Smooth muscle cell (in vitro differentiated cells): ENCODE measurements at regions not wholly inside any gene's neighbourhood (a gene's known extent, or its start where the extent isn't known, plus 50 kb on each side); places are given as distances from the start of the nearest gene placed in this dataset.
"Not testable (repeated sequence)": the region's sequence is repeated elsewhere in the genome, so short reads cannot be mapped to it uniquely, and the experiment has no call there.

Source experiments
- DNase-seq: peaks from one replicate; lab custom pipeline; 2025; ENCODE audit not compliant: unreplicated experiment; lab: John Stamatoyannopoulos, UW
- H2AFZ ChIP-seq: fragments of 200-600 bp; sonication (generic); 2 replicates; pipeline ENCODE4 v1.6.0; 2016; ENCODE audit warnings: antibody characterized with exemption, low read depth, mild to moderate bottlenecking
- H3F3A ChIP-seq: fragments of 200-600 bp; sonication (generic); 2 replicates; pipeline ENCODE4 v1.6.0; 2017; ENCODE audit warnings: antibody characterized with exemption, low read depth
- H3K27ac ChIP-seq: fragments of 200-600 bp; sonication (generic); 2 replicates; pipeline ENCODE4 v1.5.1; 2016; ENCODE audit warnings: low read depth, mild to moderate bottlenecking
- H3K27me3 ChIP-seq: fragments of 200-600 bp; sonication (generic); 2 replicates; pipeline ENCODE4 v1.6.1; 2016; ENCODE audit warnings: low read depth, mild to moderate bottlenecking
- H3K36me3 ChIP-seq: fragments of 200-600 bp; sonication (generic); 2 replicates; pipeline ENCODE4 v1.5.1; 2016; ENCODE audit warnings: low read depth
- H3K4me1 ChIP-seq: fragments of 200-600 bp; sonication (generic); 2 replicates; pipeline ENCODE4 v1.5.1; 2016; ENCODE audit warnings: low read depth
- H3K4me2 ChIP-seq: fragments of 200-600 bp; sonication (generic); 2 replicates; pipeline ENCODE4 v1.6.0; 2016; ENCODE audit warnings: mild to moderate bottlenecking
- H3K4me3 ChIP-seq: fragments of 200-600 bp; sonication (generic); 2 replicates; pipeline ENCODE4 v1.5.1; 2016; ENCODE audit warnings: mild to moderate bottlenecking
- H3K79me2 ChIP-seq: fragments of 200-600 bp; sonication (generic); 2 replicates; pipeline ENCODE4 v1.6.0; 2016; ENCODE audit warnings: low read depth, mild to moderate bottlenecking
- H3K9ac ChIP-seq: fragments of 200-600 bp; sonication (generic); 2 replicates; pipeline ENCODE4 v1.6.0; 2016; ENCODE audit warnings: low read depth
- H3K9me3 ChIP-seq: fragments of 200-600 bp; sonication (generic); replicated peaks from 2 replicates; pipeline ENCODE4 v1.5.1; 2016; ENCODE audit warnings: low read depth
- H4K20me1 ChIP-seq: fragments of 200-600 bp; sonication (generic); 2 replicates; pipeline ENCODE4 v1.6.0; 2016; ENCODE audit warnings: low read depth
- CTCF ChIP-seq: fragments of 200-600 bp; sonication (generic); IDR thresholded peaks from 2 replicates; pipeline ENCODE4 v1.5.1; 2017; ENCODE audit warnings: borderline replicate concordance, mild to moderate bottlenecking, antibody characterized with exemption; ENCODE audit not compliant: insufficient read depth, poor library complexity, severe bottlenecking
- WGBS: methylation state at CpG from one replicate; pipeline ENCODE4 v1.1.7; 2016; ENCODE audit warnings: low lambda C conversion rate; 5-methylcytosine and 5-hydroxymethylcytosine counted together

DNA sequence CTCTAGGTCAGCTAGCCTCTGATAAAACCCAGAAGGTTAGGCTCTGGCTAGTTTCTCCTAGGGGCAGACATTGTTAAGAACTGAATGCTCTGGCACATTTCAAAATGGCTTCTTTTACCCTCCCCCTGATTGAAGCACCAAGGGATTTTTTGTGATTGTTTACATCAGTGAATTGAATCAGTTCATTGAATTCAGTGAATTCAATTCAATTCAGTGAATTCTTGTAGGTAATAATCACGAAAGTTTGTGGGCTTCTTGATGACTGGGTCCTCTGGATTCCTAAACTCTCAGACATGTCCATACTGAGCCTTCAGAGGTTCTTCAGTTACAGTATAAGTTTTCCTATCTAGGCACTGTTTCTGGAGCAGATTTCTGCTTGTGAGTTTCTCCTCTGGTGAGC lies 135.2 kb upstream of the ELAC2 start:
- Histone ChIP-seq H3K4me3 (no peak overlapping the region), H3K79me2 (no peaks in the 10 kb centered on the region), H4K20me1 (no peaks in the 10 kb centered on the region), H3K9ac (no peak overlapping the region), H3K4me2 (peak overlapping the region; percentile 7), H3K36me3 (no peaks in the 10 kb centered on the region), H3K4me1 (no peaks in the 10 kb centered on the region), H3K27me3 (no peaks in the 10 kb centered on the region), H3F3A (no peaks in the 10 kb centered on the region), H2AFZ (peak overlapping the region; percentile 34), H3K27ac (peak overlapping the region; percentile 77), H3K9me3 (no peaks in the 10 kb centered on the region)
- TF ChIP-seq CTCF: no peak
- 67% methylated on average over 1 of the region's 1 CpG for WGBS
- no peak for DNase-seq

DNA sequence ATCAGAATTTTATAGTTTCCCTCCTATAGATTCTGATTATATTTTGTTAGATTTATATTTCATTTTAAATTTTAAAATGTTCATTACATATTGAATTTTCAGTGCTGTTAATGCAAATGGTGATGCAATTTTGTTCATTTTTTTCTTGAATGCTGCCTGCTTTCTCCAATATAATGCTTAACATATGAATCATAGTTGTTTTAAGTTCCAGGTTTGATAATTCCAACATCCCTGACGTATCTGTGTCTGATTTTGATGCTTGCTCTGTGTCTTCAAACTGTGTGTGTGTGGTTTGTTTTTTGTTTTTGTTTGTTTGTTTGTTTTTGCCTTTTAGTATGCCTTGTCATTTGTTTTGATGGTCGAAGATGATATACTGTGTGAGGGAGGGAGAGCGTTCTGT lies 134.7 kb upstream of the ELAC2 start:
- 80% methylated on average over 3 of the region's 3 CpGs for WGBS
- Histone ChIP-seq H3K4me1 (no peaks in the 10 kb centered on the region), H3K36me3 (no peaks in the 10 kb centered on the region), H3K79me2 (no peaks in the 10 kb centered on the region), H3K9ac (no peak overlapping the region), H3K4me2 (no peak overlapping the region), H3K27me3 (peaks cover 4% of the 10 kb centered on the region), H2AFZ (peak overlapping the region; percentile 34), H3K4me3 (no peak overlapping the region), H4K20me1 (no peaks in the 10 kb centered on the region), H3K9me3 (no peaks in the 10 kb centered on the region), H3F3A (no peaks in the 10 kb centered on the region), H3K27ac (peak overlapping the region; percentile 77)
- DNase-seq: no peak
- no peak for TF ChIP-seq CTCF

DNA sequence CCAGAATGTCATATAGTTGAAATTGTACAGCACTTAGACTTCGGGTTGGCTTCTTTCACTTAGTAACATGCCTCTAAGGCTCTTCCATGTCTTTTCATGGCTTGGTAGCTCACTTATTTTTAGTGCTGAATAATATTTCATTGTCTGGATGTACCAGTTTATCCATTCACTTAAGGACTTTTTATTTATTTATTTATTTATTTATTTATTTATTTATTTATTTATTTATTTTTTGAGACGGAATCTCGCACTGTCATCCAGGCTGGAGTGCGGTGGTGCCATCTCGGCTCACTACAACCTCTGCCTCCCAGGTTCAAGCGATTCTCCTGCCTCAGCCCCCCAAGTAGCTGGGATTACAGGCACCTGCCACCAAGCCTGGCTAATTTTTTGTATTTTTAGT lies 132.9 kb upstream of the ELAC2 start:
- 95% methylated on average over 6 of the region's 6 CpGs for WGBS

DNA sequence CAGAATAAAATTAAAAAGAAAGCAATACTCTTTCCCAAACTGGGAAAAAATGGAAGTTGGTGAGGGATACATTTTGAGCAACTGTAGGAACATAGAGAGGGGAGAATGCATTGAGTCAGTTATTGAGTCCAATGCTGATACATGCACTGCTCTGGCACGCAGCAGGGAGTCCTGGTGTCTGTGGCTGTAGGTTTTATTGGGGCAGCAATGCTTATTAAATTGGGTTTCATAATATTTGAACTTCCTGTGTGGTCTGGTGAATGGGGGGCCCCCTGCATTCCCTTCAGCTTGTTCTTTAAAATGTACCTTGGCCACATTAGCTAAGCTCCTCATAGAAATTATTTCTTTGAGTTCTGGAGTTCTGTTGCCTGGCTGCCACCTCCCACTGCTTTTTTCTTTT lies 125.2 kb upstream of the ELAC2 start:
- WGBS: 63% methylated on average over 1 of the region's 1 CpG

More for the DNA sequence above, 132.9 kb upstream of the ELAC2 start:
- DNase-seq, H3K79me2 ChIP-seq, H3K9ac ChIP-seq, H3K4me3 ChIP-seq, H3K27ac ChIP-seq, H3K4me2 ChIP-seq, H3K27me3 ChIP-seq, H3K36me3 ChIP-seq, H3F3A ChIP-seq, H3K4me1 ChIP-seq, H2AFZ ChIP-seq, H4K20me1 ChIP-seq, H3K9me3 ChIP-seq: not testable (repeated sequence)

More for the DNA sequence above, 125.2 kb upstream of the ELAC2 start:
- Histone ChIP-seq H3F3A (no peaks in the 10 kb centered on the region), H2AFZ (no peak overlapping the region), H3K9me3 (no peaks in the 10 kb centered on the region), H3K4me3 (no peak overlapping the region), H3K79me2 (no peaks in the 10 kb centered on the region), H3K27me3 (peaks cover 4% of the 10 kb centered on the region), H3K4me1 (peaks cover 6% of the 10 kb centered on the region), H4K20me1 (no peaks in the 10 kb centered on the region), H3K9ac (no peak overlapping the region), H3K36me3 (no peaks in the 10 kb centered on the region), H3K27ac (no peak overlapping the region), H3K4me2 (no peak overlapping the region)
- TF ChIP-seq CTCF: no peak
- DNase-seq: no peak
